HCT116 (cell line): ENCODE measurements at regions not wholly inside any gene's neighbourhood (a gene's known extent, or its start where the extent isn't known, plus 50 kb on each side); places are given as distances from the start of the nearest gene placed in this dataset.

Experiments used
- ATAC-seq: fragments of 200-7000 bp; cut with Tn5 transposase; 2 replicates; pipeline ENCODE4 v1.9.1; 2020; ENCODE audit warnings: mild to moderate bottlenecking, moderate library complexity
- BruUV-seq: library from RNA; stranded (reverse); fragments of 400-500 nt; replicated peaks from 2 replicates; lab custom pipeline; 2021; lab: Mats Ljungman, UMichigan
- CTCF ChIA-PET: fragments of 300-600 bp; sonication (Branson Sonifier 250); formaldehyde crosslinking; loops from one replicate; lab custom pipeline; 2021; ENCODE audit warnings: antibody characterized with exemption; lab: Charles Lee
- POLR2A ChIA-PET: fragments of 300-600, 350-600 bp; sonication (Branson Sonifier 250); formaldehyde crosslinking; loops from one replicate; lab custom pipeline; 2021; ENCODE audit warnings: antibody characterized with exemption; lab: Charles Lee
- RAD21 ChIA-PET, 2 experiments: fragments of 300-600 bp; sonication (Branson Sonifier 250); formaldehyde crosslinking; loops; one replicate each; lab custom pipeline; 2023; ENCODE audit warnings: low total read pairs in 2 of 2; ENCODE audit not compliant: uncharacterized antibody in 2 of 2, unreplicated experiment in 2 of 2, low non-redundant PET in 1 of 2; lab: Charles Lee
- DNase-seq: peaks from one replicate; pipeline ENCODE4 v3.0.0-alpha.2; 2010; ENCODE audit warnings: low read depth, low spot score
- H2AFZ ChIP-seq: fragments of 200-600 bp; shearing (Covaris generic), sonication (generic); 2 replicates; pipeline ENCODE4 v1.6.1; 2017; ENCODE audit warnings: low read depth, mixed run types, mixed read lengths, antibody characterized with exemption, low read length; ENCODE audit not compliant: poor library complexity, severe bottlenecking
- H3K27ac ChIP-seq: 2 replicates; pipeline ENCODE4 v1.5.1; 2012; ENCODE audit warnings: low read depth, low read length
- H3K27me3 ChIP-seq: fragments of 200-600 bp; sonication (generic); 2 replicates; pipeline ENCODE4 v1.6.1; 2016; ENCODE audit warnings: mixed run types, low read length, mixed read lengths; ENCODE audit not compliant: insufficient read depth
- H3K36me3 ChIP-seq, 2 experiments: fragments of 200-500 bp in 1 of 2; fragments of 200-600 bp in 1 of 2; sonication (Bioruptor generic) in 1 of 2; sonication (generic) in 1 of 2; 2 replicates each; pipeline versions ENCODE4 v1.5.1 to v1.6.1; 2014 to 2016; ENCODE audit warnings: low read length in 2 of 2, inconsistent platforms in 1 of 2, mixed read lengths in 1 of 2, mixed run types in 1 of 2; ENCODE audit not compliant: insufficient read depth in 2 of 2, control insufficient read depth in 1 of 2
- H3K4me1 ChIP-seq, 2 experiments: fragments of 200-600 bp in 1 of 2; sonication (generic) in 1 of 2; 2 replicates each; pipeline versions ENCODE4 v1.5.1 to v1.6.1; 2012 to 2017; ENCODE audit warnings: low read length in 2 of 2, inconsistent platforms in 1 of 2, mild to moderate bottlenecking in 1 of 2, mixed read lengths in 1 of 2, mixed run types in 1 of 2, moderate library complexity in 1 of 2; ENCODE audit not compliant: insufficient read depth in 2 of 2, control insufficient read depth in 1 of 2
- H3K4me2 ChIP-seq: fragments of 200-600 bp; sonication (generic); 2 replicates; pipeline ENCODE4 v1.6.1; 2017; ENCODE audit warnings: mixed run types, low read length, mixed read lengths
- H3K4me3 ChIP-seq, 2 experiments: fragments of 200-600 bp in 1 of 2; sonication (generic) in 1 of 2; replicated peaks in 1 of 2; 2 replicates each; pipeline ENCODE4 v1.5.1; 2011 to 2016; ENCODE audit warnings: low read length in 2 of 2, control low read depth in 1 of 2, low read depth in 1 of 2, mild to moderate bottlenecking in 1 of 2, mixed read lengths in 1 of 2, mixed run types in 1 of 2
- H3K79me2 ChIP-seq: fragments of 200-600 bp; sonication (generic); 2 replicates; pipeline ENCODE4 v1.6.1; 2017; ENCODE audit warnings: mild to moderate bottlenecking, mixed run types, low read length, moderate library complexity, mixed read lengths; ENCODE audit not compliant: insufficient read depth
- H3K9ac ChIP-seq: fragments of 200-600 bp; sonication (generic); 2 replicates; pipeline ENCODE4 v1.6.1; 2016; ENCODE audit warnings: low read length, mixed read lengths
- H3K9me2 ChIP-seq: fragments of 200-600 bp; sonication (generic), shearing (Covaris generic); 2 replicates; pipeline ENCODE4 v1.6.1; 2017; ENCODE audit warnings: mixed run types, mild to moderate bottlenecking, moderate library complexity; ENCODE audit not compliant: insufficient read depth
- H3K9me3 ChIP-seq, 2 experiments: fragments of 200-500 bp in 1 of 2; fragments of 200-600 bp in 1 of 2; sonication (Bioruptor generic) in 1 of 2; sonication (generic) in 1 of 2; 2 replicates each; pipeline ENCODE4 v1.6.1; 2014 to 2017; ENCODE audit warnings: low read length in 2 of 2, mixed read lengths in 2 of 2, inconsistent platforms in 1 of 2, low read depth in 1 of 2, mild to moderate bottlenecking in 1 of 2, mixed run types in 1 of 2, moderate library complexity in 1 of 2; ENCODE audit not compliant: control insufficient read depth in 1 of 2, insufficient read depth in 1 of 2
- H4K20me1 ChIP-seq: fragments of 200-600 bp; sonication (generic), shearing (Covaris generic); 2 replicates; pipeline ENCODE4 v1.6.1; 2017; ENCODE audit warnings: mixed run types, mild to moderate bottlenecking, moderate library complexity; ENCODE audit not compliant: insufficient read depth
- CBX3 ChIP-seq: IDR thresholded peaks from 2 replicates; pipeline ENCODE4 v1.6.1; 2012; ENCODE audit warnings: low read depth
- CEBPB ChIP-seq: IDR thresholded peaks from 2 replicates; pipeline ENCODE4 v1.6.1; 2012; ENCODE audit warnings: low read depth
- EGR1 ChIP-seq: IDR thresholded peaks from 2 replicates; pipeline ENCODE4 v1.6.1; 2012; ENCODE audit warnings: low read depth
- ELF1 ChIP-seq: IDR thresholded peaks from 2 replicates; pipeline ENCODE4 v1.6.1; 2012; ENCODE audit warnings: low read depth, borderline replicate concordance
- EZH2 ChIP-seq: fragments of 200-600 bp; sonication (generic); IDR thresholded peaks from 2 replicates; pipeline ENCODE4 v1.6.1; 2017; ENCODE audit warnings: antibody characterized with exemption, mixed run types
- EZH2phosphoT487 ChIP-seq: fragments of 200-600 bp; IDR thresholded peaks from 2 replicates; pipeline ENCODE4 v1.6.1; 2018; ENCODE audit warnings: antibody characterized with exemption, borderline replicate concordance
- FOSL1 ChIP-seq: IDR thresholded peaks from 2 replicates; pipeline ENCODE4 v1.6.1; 2012; ENCODE audit warnings: low read depth
- JUND ChIP-seq: IDR thresholded peaks from 2 replicates; pipeline ENCODE4 v1.6.1; 2012
- POLR2A ChIP-seq: IDR thresholded peaks from 2 replicates; pipeline ENCODE4 v1.7.0; 2011; ENCODE audit warnings: borderline replicate concordance; ENCODE audit not compliant: insufficient read depth, insufficient read length; ENCODE audit errors: extremely low read depth
- POLR2AphosphoS5 ChIP-seq: IDR thresholded peaks from 2 replicates; pipeline ENCODE4 v1.6.1; 2011; ENCODE audit warnings: mild to moderate bottlenecking, low read depth, low read length, moderate library complexity
- RAD21 ChIP-seq: IDR thresholded peaks from 2 replicates; pipeline ENCODE4 v1.6.1; 2012; ENCODE audit warnings: low read depth, mild to moderate bottlenecking
- SIN3A ChIP-seq: IDR thresholded peaks from 2 replicates; pipeline ENCODE4 v1.6.1; 2012; ENCODE audit warnings: low read depth
- SRF ChIP-seq: IDR thresholded peaks from 2 replicates; pipeline ENCODE4 v1.6.1; 2012; ENCODE audit warnings: low read depth
- TCF7L2 ChIP-seq: IDR thresholded peaks from 2 replicates; pipeline ENCODE4 v1.7.0; 2011; ENCODE audit warnings: borderline replicate concordance, inconsistent platforms; ENCODE audit not compliant: insufficient read depth, insufficient read length; ENCODE audit errors: extremely low read depth
- YY1 ChIP-seq: IDR thresholded peaks from 2 replicates; pipeline ENCODE4 v1.6.1; 2011; ENCODE audit warnings: low read length, low read depth, moderate library complexity, mild to moderate bottlenecking; ENCODE audit not compliant: insufficient replicate concordance; ENCODE audit errors: extremely low read depth
- ZFX ChIP-seq: fragments of 450-650 bp; IDR thresholded peaks from 2 replicates; pipeline ENCODE4 v1.6.1; 2017
- ZNF274 ChIP-seq: fragments of 200-500 bp; sonication (Bioruptor generic); IDR thresholded peaks from 2 replicates; pipeline ENCODE4 v1.6.1; 2014; ENCODE audit warnings: mild to moderate bottlenecking, low read depth, low read length, inconsistent platforms
- intact Hi-C: fragments of 100-400 bp; cut with micrococcal nuclease; formaldehyde crosslinking; loops from 2 replicates; pipeline ENCODE4 v1.10.0; 2022
- TF ChIP-seq, protein P1 (sequence below): IDR thresholded peaks from 2 replicates; pipeline ENCODE4 v1.6.1; 2012
- TF ChIP-seq, protein P2 (sequence below): IDR thresholded peaks from 2 replicates; pipeline ENCODE4 v1.6.1; 2012
- TF ChIP-seq, protein P3 (sequence below), 3 experiments: fragments of 200-600 bp in 1 of 3; sonication (generic) in 1 of 3; IDR thresholded peaks in 2 of 3; conservative IDR thresholded peaks in 1 of 3; 2 replicates each; pipeline ENCODE4 v1.5.1; 2012 to 2017; ENCODE audit warnings: low read depth in 2 of 3, low read length in 2 of 3, antibody characterized with exemption in 1 of 3, borderline replicate concordance in 1 of 3, control low read depth in 1 of 3, mild to moderate bottlenecking in 1 of 3, mixed read lengths in 1 of 3, mixed run types in 1 of 3, moderate library complexity in 1 of 3; ENCODE audit not compliant: insufficient read depth in 1 of 3

DNA sequence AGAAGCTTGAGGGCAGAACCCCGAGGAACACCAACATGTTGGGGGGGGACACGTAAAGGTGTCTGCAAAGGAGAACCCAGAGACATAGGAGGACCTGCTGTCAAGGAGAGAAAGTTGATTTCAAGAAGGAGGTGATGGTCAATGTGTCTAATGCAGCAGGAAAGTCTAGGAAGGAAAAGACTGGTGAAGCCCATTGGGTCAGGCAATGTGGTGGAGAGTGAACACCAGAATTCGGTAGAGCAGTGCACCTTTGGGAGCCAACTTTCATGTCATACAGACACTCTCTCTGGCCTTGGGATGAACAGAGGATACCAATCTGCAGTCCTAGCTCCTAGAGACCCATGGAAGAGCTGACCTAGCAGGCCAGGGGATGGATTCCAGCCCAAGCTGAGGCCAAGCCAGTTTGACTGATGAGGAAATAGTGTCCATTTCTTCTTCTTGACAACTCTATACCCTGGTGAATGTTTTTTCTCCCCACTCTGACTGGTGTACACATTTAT, 101.9 kb downstream of the MYCN start:
- no TSS peak for BruUV-seq
- ChIA-PET CTCF (interaction anchor here (0.9 kb wide), 1 partner anchor 8 kb away, joined by 3 read pairs; no protein-coding TSS in a partner anchor), RAD21 (no interaction called here), POLR2A (no interaction called here)
- H3K9me2 ChIP-seq: no peaks in the 10 kb centered on the region
- peaks cover 36% of the 10 kb centered on the region for H3K27me3 ChIP-seq
- no peaks in the 10 kb centered on the region for H3K79me2 ChIP-seq
- DNase-seq (no peak), ATAC-seq (no peak)
- H3K27ac ChIP-seq: no peak overlapping the region
- no peak overlapping the region for H2AFZ ChIP-seq
- H3K9me3 ChIP-seq: no peaks in the 10 kb centered on the region
- no peaks in the 10 kb centered on the region for H3K36me3 ChIP-seq
- H3K9ac ChIP-seq: no peak overlapping the region
- no peaks in the 10 kb centered on the region for H4K20me1 ChIP-seq
- TF ChIP-seq SIN3A: no peak
- TF ChIP-seq ELF1: no peak
- intact Hi-C loops: no loop called here
- H3K4me2 ChIP-seq: no peak overlapping the region
- no peaks in the 10 kb centered on the region for H3K4me1 ChIP-seq
- no peak overlapping the region for H3K4me3 ChIP-seq

DNA sequence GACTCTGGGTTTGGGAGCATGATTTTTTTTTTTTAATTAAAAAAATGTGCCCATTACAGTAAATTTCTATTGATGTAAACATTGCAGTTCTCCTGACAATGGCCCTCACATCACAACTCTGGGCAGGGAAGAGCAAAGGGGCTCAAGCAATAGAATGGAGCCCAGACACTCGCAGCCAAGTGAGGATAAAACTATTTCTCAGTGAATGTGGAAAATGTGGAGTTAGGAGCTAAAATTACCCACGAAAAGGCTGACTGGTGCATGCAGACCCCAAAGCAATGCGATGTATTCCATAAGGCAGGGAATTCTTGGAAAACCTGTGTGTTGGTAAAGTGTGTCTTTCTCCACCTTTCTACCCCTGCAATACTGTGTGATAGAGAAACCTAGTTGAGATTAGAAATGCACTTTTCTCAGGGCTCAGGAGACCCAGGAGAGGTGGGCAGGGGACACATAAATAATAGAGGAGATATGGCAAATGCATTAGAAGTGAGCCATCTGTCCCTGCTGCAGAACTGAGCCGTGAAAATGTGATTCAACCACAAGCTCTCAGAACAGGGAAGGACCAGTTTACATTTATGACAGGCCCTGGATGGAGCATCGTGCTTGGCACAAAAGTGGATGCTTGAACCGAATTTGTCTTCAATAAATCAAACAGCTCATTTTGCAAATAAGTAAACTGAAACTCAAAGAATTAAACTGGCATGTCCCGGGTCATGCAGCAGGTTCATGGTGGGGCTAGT, 100.1 kb downstream of the MYCN start:
- Histone ChIP-seq H3K27ac (no peak overlapping the region), H3K4me2 (no peak overlapping the region), H3K9me2 (no peaks in the 10 kb centered on the region), H2AFZ (no peak overlapping the region), H3K4me1 (no peaks in the 10 kb centered on the region), H3K27me3 (peaks cover 41% of the 10 kb centered on the region), H4K20me1 (no peaks in the 10 kb centered on the region), H3K9me3 (no peaks in the 10 kb centered on the region), H3K79me2 (no peaks in the 10 kb centered on the region), H3K9ac (no peak overlapping the region), H3K4me3 (no peak overlapping the region), H3K36me3 (no peaks in the 10 kb centered on the region)
- TF ChIP-seq POLR2A (no peak), ZNF274 (no peak), SIN3A (no peak), RAD21 (no peak), EZH2phosphoT487 (no peak), ELF1 (no peak), EZH2 (no peak), YY1 (no peak), SRF (no peak), FOSL1 (no peak), JUND (no peak), CBX3 (no peak), TCF7L2 (no peak), EGR1 (no peak), CEBPB (no peak), ZFX (no peak), POLR2AphosphoS5 (no peak)
- TF ChIP-seq, protein P1, sequence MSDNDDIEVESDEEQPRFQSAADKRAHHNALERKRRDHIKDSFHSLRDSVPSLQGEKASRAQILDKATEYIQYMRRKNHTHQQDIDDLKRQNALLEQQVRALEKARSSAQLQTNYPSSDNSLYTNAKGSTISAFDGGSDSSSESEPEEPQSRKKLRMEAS: no peak
- TF ChIP-seq, protein P2, sequence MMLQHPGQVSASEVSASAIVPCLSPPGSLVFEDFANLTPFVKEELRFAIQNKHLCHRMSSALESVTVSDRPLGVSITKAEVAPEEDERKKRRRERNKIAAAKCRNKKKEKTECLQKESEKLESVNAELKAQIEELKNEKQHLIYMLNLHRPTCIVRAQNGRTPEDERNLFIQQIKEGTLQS: no peak
- TF ChIP-seq, protein P3, sequence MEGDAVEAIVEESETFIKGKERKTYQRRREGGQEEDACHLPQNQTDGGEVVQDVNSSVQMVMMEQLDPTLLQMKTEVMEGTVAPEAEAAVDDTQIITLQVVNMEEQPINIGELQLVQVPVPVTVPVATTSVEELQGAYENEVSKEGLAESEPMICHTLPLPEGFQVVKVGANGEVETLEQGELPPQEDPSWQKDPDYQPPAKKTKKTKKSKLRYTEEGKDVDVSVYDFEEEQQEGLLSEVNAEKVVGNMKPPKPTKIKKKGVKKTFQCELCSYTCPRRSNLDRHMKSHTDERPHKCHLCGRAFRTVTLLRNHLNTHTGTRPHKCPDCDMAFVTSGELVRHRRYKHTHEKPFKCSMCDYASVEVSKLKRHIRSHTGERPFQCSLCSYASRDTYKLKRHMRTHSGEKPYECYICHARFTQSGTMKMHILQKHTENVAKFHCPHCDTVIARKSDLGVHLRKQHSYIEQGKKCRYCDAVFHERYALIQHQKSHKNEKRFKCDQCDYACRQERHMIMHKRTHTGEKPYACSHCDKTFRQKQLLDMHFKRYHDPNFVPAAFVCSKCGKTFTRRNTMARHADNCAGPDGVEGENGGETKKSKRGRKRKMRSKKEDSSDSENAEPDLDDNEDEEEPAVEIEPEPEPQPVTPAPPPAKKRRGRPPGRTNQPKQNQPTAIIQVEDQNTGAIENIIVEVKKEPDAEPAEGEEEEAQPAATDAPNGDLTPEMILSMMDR (IDR thresholded peaks at IDR 0.05 in 2 of 3, conservative IDR thresholded peaks at IDR 0.05 in 1 of 3; ENCODE audit: borderline replicate concordance in 1 of 3, insufficient read depth in 1 of 3, low read depth in 2 of 3, low read length in 2 of 3): no peak
- intact Hi-C loops: no loop called here
- DNase-seq (no peak), ATAC-seq (no peak)
- RAD21 ChIA-PET: no interaction called here
- no TSS peak for BruUV-seq
- POLR2A ChIA-PET: no interaction called here
- CTCF ChIA-PET: no interaction called here
